Liver (tissue), 8 donors: ENCODE measurements at regions not wholly inside any gene's neighbourhood (a gene's known extent, or its start where the extent isn't known, plus 50 kb on each side); places are given as distances from the start of the nearest gene placed in this dataset.
A peak's percentile ranks its signal among the peaks of the same experiment; 100 is the strongest.

ENCODE experiments used
- DNase-seq: peaks from one replicate; pipeline ENCODE4 v3.0.0-alpha.2; 2017; ENCODE audit warnings: low spot score
- H3K27ac ChIP-seq, 2 donors: one replicate each; pipeline ENCODE4 v1.7.0; 2013; ENCODE audit warnings: inconsistent platforms in 2 of 2, low read length in 2 of 2, control low read depth in 1 of 2, low read depth in 1 of 2, mild to moderate bottlenecking in 1 of 2
- H3K27me3 ChIP-seq, 4 donors: one replicate each; pipeline versions ENCODE4 v1.6.1 to v1.7.0; 2013; ENCODE audit warnings: low read length in 3 of 4, inconsistent platforms in 1 of 4, mild to moderate bottlenecking in 1 of 4, moderate library complexity in 1 of 4; ENCODE audit not compliant: control insufficient read depth in 4 of 4, insufficient read depth in 4 of 4
- H3K36me3 ChIP-seq, 4 donors: one replicate each; pipeline versions ENCODE4 v1.6.1 to v1.7.0; 2013; ENCODE audit warnings: low read length in 3 of 4, mild to moderate bottlenecking in 3 of 4, low read depth in 1 of 4, moderate library complexity in 1 of 4; ENCODE audit not compliant: control insufficient read depth in 4 of 4, insufficient read depth in 3 of 4
- H3K4me1 ChIP-seq, 4 donors: one replicate each; pipeline versions ENCODE4 v1.6.1 to v1.7.0; 2013; ENCODE audit warnings: low read length in 3 of 4, mild to moderate bottlenecking in 3 of 4, moderate library complexity in 1 of 4; ENCODE audit not compliant: control insufficient read depth in 4 of 4, insufficient read depth in 4 of 4
- H3K4me3 ChIP-seq, 3 donors: one replicate each; pipeline versions ENCODE4 v1.6.1 to v1.7.0; 2013; ENCODE audit warnings: low read length in 3 of 3, control low read depth in 1 of 3, low read depth in 1 of 3, mild to moderate bottlenecking in 1 of 3
- H3K9ac ChIP-seq, 2 donors: one replicate each; pipeline ENCODE4 v1.7.0; 2013; ENCODE audit warnings: low read length in 2 of 2, mild to moderate bottlenecking in 2 of 2, moderate library complexity in 2 of 2, control low read depth in 1 of 2, low read depth in 1 of 2
- H3K9me3 ChIP-seq, 4 donors: one replicate each; pipeline versions ENCODE4 v1.6.1 to v1.7.0; 2013; ENCODE audit warnings: low read length in 3 of 4; ENCODE audit not compliant: control insufficient read depth in 4 of 4
- ATF3 ChIP-seq: IDR thresholded peaks from 2 replicates; pipeline ENCODE4 v1.6.1; 2016; ENCODE audit warnings: antibody characterized with exemption
- CTCF ChIP-seq: fragments of 150-350 bp; IDR thresholded peaks from 2 replicates; pipeline ENCODE4 v1.5.1; 2017; ENCODE audit warnings: improper control_type of control experiment, low read depth, low read length; ENCODE audit not compliant: missing input control
- EGR1 ChIP-seq, 2 donors: IDR thresholded peaks; 2 replicates each; pipeline ENCODE4 v1.6.1; 2016 to 2018; ENCODE audit warnings: antibody characterized with exemption in 2 of 2, low read depth in 2 of 2
- FOXA1 ChIP-seq: IDR thresholded peaks from 2 replicates; pipeline ENCODE4 v1.6.1; 2016; ENCODE audit warnings: antibody characterized with exemption
- FOXA2 ChIP-seq: IDR thresholded peaks from 2 replicates; pipeline ENCODE4 v1.6.1; 2016; ENCODE audit warnings: antibody characterized with exemption
- GABPA ChIP-seq, 2 donors: IDR thresholded peaks in 1 of 2; conservative IDR thresholded peaks in 1 of 2; 2 replicates each; pipeline ENCODE4 v1.6.1; 2016; ENCODE audit warnings: antibody characterized with exemption in 2 of 2, mild to moderate bottlenecking in 1 of 2, moderate library complexity in 1 of 2
- HNF4A ChIP-seq, 2 donors: conservative IDR thresholded peaks; 2 replicates each; pipeline ENCODE4 v1.6.1; 2016; ENCODE audit warnings: antibody characterized with exemption in 2 of 2, mild to moderate bottlenecking in 2 of 2
- HNF4G ChIP-seq: IDR thresholded peaks from 2 replicates; pipeline ENCODE4 v1.6.1; 2016; ENCODE audit warnings: antibody characterized with exemption
- JUND ChIP-seq, 2 donors: IDR thresholded peaks; 2 replicates each; pipeline ENCODE4 v1.6.1; 2016; ENCODE audit warnings: antibody characterized with exemption in 2 of 2
- MAX ChIP-seq: IDR thresholded peaks from 2 replicates; pipeline ENCODE4 v1.6.1; 2016; ENCODE audit warnings: antibody characterized with exemption
- NR2F2 ChIP-seq: IDR thresholded peaks from 2 replicates; pipeline ENCODE4 v1.6.1; 2016; ENCODE audit warnings: antibody characterized with exemption
- RAD21 ChIP-seq, 2 donors: IDR thresholded peaks; 2 replicates each; pipeline ENCODE4 v1.6.1; 2016; ENCODE audit warnings: antibody characterized with exemption in 2 of 2, mild to moderate bottlenecking in 2 of 2
- REST ChIP-seq: IDR thresholded peaks from 2 replicates; pipeline ENCODE4 v1.6.1; 2016; ENCODE audit warnings: antibody characterized with exemption, mild to moderate bottlenecking
- RXRA ChIP-seq, 2 donors: IDR thresholded peaks; 2 replicates each; pipeline ENCODE4 v1.6.1; 2017 to 2018; ENCODE audit warnings: antibody characterized with exemption in 2 of 2, mild to moderate bottlenecking in 1 of 2
- SP1 ChIP-seq: IDR thresholded peaks from 2 replicates; pipeline ENCODE4 v1.6.1; 2018; ENCODE audit warnings: antibody characterized with exemption, mild to moderate bottlenecking
- TAF1 ChIP-seq: conservative IDR thresholded peaks from 2 replicates; pipeline ENCODE4 v1.6.1; 2016; ENCODE audit warnings: antibody characterized with exemption, mild to moderate bottlenecking
- YY1 ChIP-seq: IDR thresholded peaks from 2 replicates; pipeline ENCODE4 v1.6.1; 2016; ENCODE audit warnings: antibody characterized with exemption, mild to moderate bottlenecking
- ZBTB33 ChIP-seq: IDR thresholded peaks from 2 replicates; pipeline ENCODE4 v1.6.1; 2016; ENCODE audit warnings: antibody characterized with exemption
- WGBS: extraction: QIAGEN DNeasy Blood & Tissue Kit; methylation state at CpG from one replicate; pipeline ENCODE4 v1.1.7; 2013; 5-methylcytosine and 5-hydroxymethylcytosine counted together
- donor health status: healthy.
- donor health status: healthy.
- donor health status: healthy.
- donor health status: healthy.
- donor health status: healthy.

GRCh38 chr13:26460648-26461047 is 96.8 kb upstream of the WASF3 start:
- H3K4me1 ChIP-seq: no peaks in the 10 kb centered on the region
- TF ChIP-seq NR2F2: peak; percentile 96
- TF ChIP-seq CTCF: no peak
- TF ChIP-seq JUND (IDR thresholded peaks at IDR 0.05): no peak
- TF ChIP-seq RXRA (IDR thresholded peaks at IDR 0.05): peak in 1 of 2 donors; percentile 51
- TF ChIP-seq RAD21 (IDR thresholded peaks at IDR 0.05): peak in 1 of 2 donors; percentile 14
- TF ChIP-seq SP1: peak; percentile 72
- no peak overlapping the region for H3K4me3 ChIP-seq
- H3K27me3 ChIP-seq: peaks cover 0 to 2% (median 0%) of the 10 kb centered on the region in 4 donors
- no peak for DNase-seq
- WGBS: 67% methylated on average over 6 of the region's 6 CpGs
- no peaks in the 10 kb centered on the region for H3K36me3 ChIP-seq
- H3K27ac ChIP-seq: peak overlapping the region in 1 of 2 donors; percentile 23
- H3K9ac ChIP-seq: no peak overlapping the region
- H3K9me3 ChIP-seq: no peaks in the 10 kb centered on the region

- WGBS: 89% methylated on average over 6 of the region's 6 CpGs
- no peak for TF ChIP-seq EGR1 (IDR thresholded peaks at IDR 0.05; ENCODE audit: low read depth in 2 of 2)
- no peak for TF ChIP-seq ATF3
- TF ChIP-seq RAD21 (IDR thresholded peaks at IDR 0.05): no peak
- TF ChIP-seq ZBTB33: no peak
- no peak for TF ChIP-seq TAF1
- no peak for TF ChIP-seq CTCF
- TF ChIP-seq SP1: no peak
- no peak for TF ChIP-seq JUND (IDR thresholded peaks at IDR 0.05)
- TF ChIP-seq GABPA (IDR thresholded peaks at IDR 0.05 in 1 of 2, conservative IDR thresholded peaks at IDR 0.05 in 1 of 2): no peak
- TF ChIP-seq HNF4G: no peak
- no peak for TF ChIP-seq FOXA1
- no peak for TF ChIP-seq RXRA (IDR thresholded peaks at IDR 0.05)
- no peak for TF ChIP-seq NR2F2
- no peak for TF ChIP-seq FOXA2
- no peak for TF ChIP-seq REST
- TF ChIP-seq YY1: no peak
- TF ChIP-seq MAX: no peak
- TF ChIP-seq HNF4A (conservative IDR thresholded peaks at IDR 0.05): no peak
These were observed 94.2 kb upstream of the WASF3 start for GRCh38 chr13:26463296-26463695.

More at GRCh38 chr13:26463296-26463695, 94.2 kb upstream of the WASF3 start:
- no peak overlapping the region for H3K27ac ChIP-seq
- no peak for DNase-seq
- H3K36me3 ChIP-seq: no peaks in the 10 kb centered on the region
- no peak overlapping the region for H3K4me3 ChIP-seq
- H3K9ac ChIP-seq: no peak overlapping the region
- peaks cover 0 to 2% (median 0%) of the 10 kb centered on the region in 4 donors for H3K27me3 ChIP-seq
- no peaks in the 10 kb centered on the region for H3K9me3 ChIP-seq
- H3K4me1 ChIP-seq: no peaks in the 10 kb centered on the region
